ENCODE measurements at regions not wholly inside any gene's neighbourhood (a gene's known extent, or its start where the extent isn't known, plus 50 kb on each side); places are given as distances from the start of the nearest gene placed in this dataset.

DNA sequence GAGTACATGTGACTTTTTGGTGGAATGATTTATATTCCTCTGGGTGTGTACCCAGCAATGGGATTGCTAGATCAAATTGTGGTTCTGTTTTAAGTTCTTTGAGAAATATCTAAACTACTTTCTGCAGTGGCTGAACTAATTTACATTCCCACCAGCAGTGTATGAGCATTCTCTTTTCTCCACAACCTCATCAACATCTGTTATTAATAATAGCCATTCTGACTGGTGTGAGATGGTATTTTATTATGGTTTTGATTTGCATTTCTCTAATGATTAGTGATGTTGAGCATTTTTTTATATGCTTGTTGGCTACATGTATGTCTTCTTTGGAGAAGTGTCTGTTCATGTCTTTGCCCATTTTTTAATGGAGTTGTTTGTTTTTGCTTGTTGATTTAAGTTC, 267.4 kb upstream of the NT5C1B start:
- Mint-ChIP-seq H3K27me3 (no peaks in the 10 kb centered on the region), H3K4me3 (no peak overlapping the region), H3K4me1 (ENCODE audit: low read depth) (no peaks in the 10 kb centered on the region), H3K36me3 (ENCODE audit: low read depth) (no peaks in the 10 kb centered on the region), H3K9me3 (peaks cover 21% of the 10 kb centered on the region), H3K27ac (no peak overlapping the region)
- intact Hi-C loops (cut with micrococcal nuclease), result no loop called here

DNA sequence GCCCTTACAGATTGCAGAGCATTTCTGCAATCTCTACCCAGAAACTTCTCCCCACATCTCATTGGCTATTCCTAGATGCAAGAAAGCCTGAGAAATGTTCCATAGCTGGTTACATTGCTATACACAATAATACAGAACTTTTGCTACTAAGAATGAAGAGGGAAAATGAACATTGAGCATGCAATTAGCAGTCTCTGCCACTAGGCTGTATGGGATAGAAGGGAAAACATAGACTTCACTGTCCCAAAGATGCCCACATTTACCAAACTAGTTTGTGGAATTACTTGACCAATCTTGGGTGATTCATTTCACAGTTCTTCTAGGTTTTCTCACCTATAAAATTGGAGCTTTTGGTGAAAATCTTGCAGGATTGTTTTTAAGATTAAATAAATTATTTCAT, 265.7 kb upstream of the NT5C1B start:
- H3K27me3 Mint-ChIP-seq, result no peaks in the 10 kb centered on the region
- intact Hi-C loops (cut with micrococcal nuclease), result no loop called here
- H3K4me3 Mint-ChIP-seq, result no peak overlapping the region
- no peak overlapping the region for H3K27ac Mint-ChIP-seq
- H3K36me3 Mint-ChIP-seq (ENCODE audit: low read depth), result no peaks in the 10 kb centered on the region
- H3K4me1 Mint-ChIP-seq (ENCODE audit: low read depth), result no peaks in the 10 kb centered on the region
- H3K9me3 Mint-ChIP-seq, result peaks cover 4% of the 10 kb centered on the region

DNA sequence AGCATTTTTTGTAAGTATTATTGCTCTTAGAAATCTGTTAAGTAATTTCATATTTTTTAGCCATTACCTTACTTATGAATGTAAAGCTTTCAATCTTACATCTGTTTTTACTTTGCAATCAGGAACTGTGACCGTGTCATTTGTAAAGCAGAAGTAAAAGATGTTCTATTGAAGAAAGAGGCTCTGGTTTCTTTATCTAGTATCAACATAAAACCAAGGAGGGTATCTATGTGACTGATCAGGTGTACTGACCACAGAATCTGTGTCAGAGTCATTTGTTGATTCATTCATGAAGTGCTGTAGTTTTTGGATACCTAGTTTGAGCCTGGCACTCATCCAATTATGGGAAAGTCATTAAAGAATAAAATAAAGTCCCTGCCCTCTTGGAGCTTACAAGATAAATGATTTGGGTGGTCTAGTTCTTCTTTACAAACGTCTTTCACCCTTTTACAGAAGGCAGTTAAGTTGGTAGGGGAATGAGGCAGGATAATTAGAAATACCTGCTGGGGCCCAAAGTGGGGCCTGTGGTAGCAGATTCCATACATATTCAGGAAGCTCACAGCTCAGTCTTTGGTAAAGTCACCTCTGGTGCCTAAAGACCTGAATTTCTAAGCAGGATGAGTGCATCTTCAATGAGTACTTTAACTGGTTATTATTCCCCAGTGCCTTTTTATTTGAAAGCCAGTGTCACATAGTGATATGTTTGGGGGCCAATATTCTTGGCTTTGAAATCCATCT, 260.6 kb upstream of the NT5C1B start:
- Mint-ChIP-seq H3K4me3 (no peak overlapping the region), H3K27ac (no peak overlapping the region), H3K36me3 (ENCODE audit: low read depth) (no peaks in the 10 kb centered on the region)

DNA sequence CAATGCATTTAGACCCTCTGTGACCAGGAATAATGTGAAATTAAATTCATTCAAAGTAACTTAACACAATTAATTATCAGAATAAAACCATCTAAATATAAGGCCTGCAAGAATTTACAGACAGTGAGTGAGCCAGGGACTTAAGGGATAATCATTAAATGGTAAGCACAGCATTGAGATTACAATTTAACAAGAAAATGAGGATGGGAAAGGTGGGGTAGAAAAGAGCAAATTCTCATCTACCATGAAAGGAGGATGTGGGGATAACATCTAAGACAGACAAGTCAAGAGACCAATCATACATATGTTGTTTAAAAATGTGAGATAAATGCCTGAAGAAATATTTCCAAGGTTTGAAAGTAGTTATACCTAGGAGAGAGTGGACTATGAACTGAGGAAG, 259.3 kb upstream of the NT5C1B start:
- no peaks in the 10 kb centered on the region for H3K36me3 Mint-ChIP-seq (ENCODE audit: low read depth)
- H3K27me3 Mint-ChIP-seq, result no peaks in the 10 kb centered on the region
- H3K4me3 Mint-ChIP-seq, result no peak overlapping the region
- intact Hi-C loops (cut with micrococcal nuclease), result no loop called here
- no peaks in the 10 kb centered on the region for H3K4me1 Mint-ChIP-seq (ENCODE audit: low read depth)
- H3K9me3 Mint-ChIP-seq, result peaks cover 14% of the 10 kb centered on the region
- H3K27ac Mint-ChIP-seq, result no peak overlapping the region

More for the DNA sequence above, 260.6 kb upstream of the NT5C1B start:
- H3K9me3 Mint-ChIP-seq, result peaks cover under 1% of the 10 kb centered on the region
- H3K27me3 Mint-ChIP-seq, result no peaks in the 10 kb centered on the region
- no peaks in the 10 kb centered on the region for H3K4me1 Mint-ChIP-seq (ENCODE audit: low read depth)
- intact Hi-C loops (cut with micrococcal nuclease), result no loop called here

DNA sequence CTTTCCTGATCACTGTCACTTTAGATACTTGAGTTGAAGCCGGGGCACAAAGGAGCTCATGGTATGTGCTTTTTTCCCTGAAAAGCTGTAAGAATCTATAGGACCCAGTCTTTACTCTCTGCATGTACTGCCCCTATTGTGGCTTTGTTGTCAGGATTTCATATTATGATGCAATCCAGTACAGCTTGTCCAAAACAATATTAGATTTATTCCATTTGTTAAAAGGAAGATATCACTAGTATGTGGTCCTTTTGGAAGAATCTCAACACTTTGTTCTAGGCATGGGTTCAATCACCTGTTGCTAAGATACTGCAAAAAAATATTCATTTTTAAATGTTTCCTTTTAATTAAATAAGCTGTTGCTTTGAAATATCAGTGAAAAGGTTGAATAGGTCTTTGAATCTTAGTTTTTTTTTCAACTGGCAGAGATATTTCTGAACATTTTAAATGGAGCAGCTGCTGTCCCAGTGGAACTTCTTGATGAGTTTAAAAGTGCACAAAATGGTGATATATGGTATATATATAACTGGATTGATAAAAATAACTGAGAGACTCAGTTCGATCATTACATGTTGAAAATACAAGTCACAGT, 256.6 kb upstream of the NT5C1B start:
- Mint-ChIP-seq H3K9me3 (peaks cover 21% of the 10 kb centered on the region), H3K27ac (no peak overlapping the region), H3K4me3 (no peak overlapping the region), H3K36me3 (ENCODE audit: low read depth) (no peaks in the 10 kb centered on the region), H3K4me1 (ENCODE audit: low read depth) (no peaks in the 10 kb centered on the region), H3K27me3 (no peaks in the 10 kb centered on the region)
- intact Hi-C loops (cut with micrococcal nuclease), result no loop called here

DNA sequence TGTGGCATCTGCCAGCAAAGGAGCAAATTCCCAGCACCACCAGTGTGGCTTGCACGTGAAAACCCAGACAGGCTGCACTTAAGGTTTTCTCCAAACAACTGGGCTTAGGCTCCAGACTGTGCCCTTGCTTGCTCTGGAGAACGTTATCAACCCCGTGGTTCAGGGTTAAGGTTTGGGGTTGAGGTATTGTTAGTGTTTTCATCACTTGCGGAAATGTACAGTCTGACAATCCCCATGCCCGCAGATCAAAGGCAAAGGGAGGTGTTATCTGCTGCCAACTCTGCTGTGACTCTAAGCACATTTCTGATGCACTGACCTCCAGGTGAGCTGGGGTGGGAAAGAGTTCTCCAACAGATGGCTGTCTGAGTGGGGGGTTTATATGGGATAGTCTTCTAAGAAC, 253.5 kb upstream of the NT5C1B start:
- no peak overlapping the region for H3K27ac Mint-ChIP-seq
- H3K4me3 Mint-ChIP-seq, result no peak overlapping the region
- H3K4me1 Mint-ChIP-seq (ENCODE audit: low read depth), result no peaks in the 10 kb centered on the region
- no peaks in the 10 kb centered on the region for H3K27me3 Mint-ChIP-seq
- intact Hi-C loops (cut with micrococcal nuclease), result no loop called here
- peaks cover 21% of the 10 kb centered on the region for H3K9me3 Mint-ChIP-seq
- H3K36me3 Mint-ChIP-seq (ENCODE audit: low read depth), result no peaks in the 10 kb centered on the region

DNA sequence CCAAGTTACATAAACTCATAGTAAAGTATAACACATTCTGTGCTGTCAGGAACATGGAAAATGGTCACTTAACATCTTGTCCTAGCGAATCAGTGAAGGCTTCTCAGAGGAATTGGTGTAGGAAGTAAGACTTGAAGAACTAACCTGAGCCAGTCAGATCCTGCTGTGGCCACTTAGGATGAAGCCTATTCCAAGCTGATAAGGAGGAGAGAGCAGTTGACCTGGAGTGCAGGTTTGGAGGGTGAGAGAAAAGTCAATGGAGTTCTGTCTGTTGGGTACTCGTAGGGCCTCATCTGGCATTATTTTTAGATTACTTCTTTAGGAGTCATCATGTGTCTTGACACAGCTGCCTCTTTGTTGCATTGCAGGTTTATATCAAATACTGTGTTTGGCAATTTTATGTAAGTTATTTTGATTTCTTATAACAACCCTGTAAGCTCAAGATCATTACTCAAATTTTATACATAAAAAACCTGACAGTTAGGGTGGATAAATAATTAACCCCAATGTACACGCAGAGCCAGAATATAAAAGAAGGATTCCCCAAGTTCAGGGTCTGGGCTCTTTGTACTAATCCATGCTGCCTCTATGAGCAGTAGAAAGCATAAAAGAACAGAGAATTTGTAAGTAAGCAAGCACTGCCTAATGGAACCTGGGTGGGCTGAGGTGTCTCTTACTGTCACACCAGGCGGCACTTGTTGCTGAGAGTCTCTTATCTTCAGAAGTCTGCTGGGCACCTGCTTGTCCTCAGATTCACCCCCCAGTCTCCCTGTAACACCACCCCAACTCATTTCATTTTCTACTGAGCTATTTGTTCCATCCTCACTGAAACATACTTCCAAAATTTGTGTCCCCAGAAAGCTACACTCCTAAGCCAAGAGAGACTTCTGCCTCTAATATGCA, 252.1 kb upstream of the NT5C1B start:
- H3K27me3 Mint-ChIP-seq, result no peaks in the 10 kb centered on the region
- intact Hi-C loops (cut with micrococcal nuclease), result no loop called here
- H3K4me3 Mint-ChIP-seq, result no peak overlapping the region
- no peaks in the 10 kb centered on the region for H3K36me3 Mint-ChIP-seq (ENCODE audit: low read depth)
- H3K4me1 Mint-ChIP-seq (ENCODE audit: low read depth), result no peaks in the 10 kb centered on the region
- H3K9me3 Mint-ChIP-seq, result peaks cover 21% of the 10 kb centered on the region
- no peak overlapping the region for H3K27ac Mint-ChIP-seq

DNA sequence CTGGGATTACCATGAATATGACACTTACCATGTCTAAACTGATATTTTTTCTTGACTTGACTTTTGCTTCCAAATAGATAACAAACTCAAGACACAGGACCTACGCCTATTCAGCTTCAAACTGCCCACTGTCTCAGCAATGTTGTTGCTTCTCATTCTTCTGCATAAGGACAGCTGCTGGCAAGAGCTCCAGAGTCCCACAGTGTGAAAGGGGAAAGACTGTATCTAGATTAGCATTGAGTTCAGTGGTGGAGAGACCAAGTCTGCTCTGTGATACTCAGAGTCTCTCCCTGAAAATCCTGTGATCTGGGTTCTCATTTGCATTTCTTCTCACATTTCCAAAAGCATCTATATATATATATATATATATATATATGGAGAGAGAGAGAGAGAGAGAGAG, 247.9 kb upstream of the NT5C1B start:
- H3K27ac Mint-ChIP-seq, result no peak overlapping the region
- intact Hi-C loops (cut with micrococcal nuclease), result no loop called here
- H3K27me3 Mint-ChIP-seq, result no peaks in the 10 kb centered on the region

DNA sequence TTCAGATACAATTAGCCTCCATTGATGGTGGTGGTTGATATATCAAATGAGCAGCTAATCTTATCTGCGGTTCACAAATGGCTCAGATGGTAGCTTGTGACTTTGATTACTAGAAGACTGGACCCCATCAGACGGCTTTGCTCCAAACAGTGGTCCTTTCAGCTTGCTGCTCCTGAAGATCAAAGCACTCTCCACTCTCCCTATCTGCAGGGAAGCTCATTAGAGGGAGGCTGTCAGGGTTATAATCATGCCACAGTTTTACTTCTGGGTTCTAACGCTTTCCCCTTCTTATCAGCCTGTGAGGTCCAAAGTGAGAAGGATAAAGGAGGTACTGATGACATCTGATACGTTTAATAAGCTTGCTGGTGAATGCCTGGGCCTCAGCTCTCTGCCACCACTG, 247.1 kb upstream of the NT5C1B start:
- Mint-ChIP-seq H3K27ac (no peak overlapping the region), H3K36me3 (ENCODE audit: low read depth) (no peaks in the 10 kb centered on the region), H3K4me3 (no peak overlapping the region), H3K9me3 (peaks cover 9% of the 10 kb centered on the region), H3K27me3 (no peaks in the 10 kb centered on the region), H3K4me1 (ENCODE audit: low read depth) (no peaks in the 10 kb centered on the region)
- intact Hi-C loops (cut with micrococcal nuclease), result no loop called here

More for the DNA sequence above, 247.9 kb upstream of the NT5C1B start:
- H3K36me3 Mint-ChIP-seq (ENCODE audit: low read depth), result no peaks in the 10 kb centered on the region
- no peak overlapping the region for H3K4me3 Mint-ChIP-seq
- H3K9me3 Mint-ChIP-seq, result peaks cover 9% of the 10 kb centered on the region
- H3K4me1 Mint-ChIP-seq (ENCODE audit: low read depth), result no peaks in the 10 kb centered on the region

DNA sequence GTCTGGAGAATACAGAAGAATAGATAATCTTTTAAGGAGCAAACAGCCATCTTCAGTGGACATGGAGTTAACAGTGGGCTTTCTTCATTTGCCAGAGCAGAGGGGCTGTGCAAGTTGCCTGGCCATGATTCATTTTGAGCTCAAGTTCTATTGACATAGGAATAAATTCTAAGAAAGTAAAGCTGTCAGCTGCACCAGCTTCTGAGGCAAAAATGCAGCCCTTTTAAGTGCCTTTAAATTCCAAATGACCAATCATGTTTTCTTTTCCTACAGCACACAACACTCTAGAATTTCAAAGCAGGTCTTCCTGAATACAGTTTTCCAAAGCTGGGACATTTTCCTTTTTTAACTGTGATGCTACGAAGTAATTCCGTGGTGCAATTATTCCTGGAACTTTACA, 246.4 kb upstream of the NT5C1B start:
- Mint-ChIP-seq H3K4me3 (no peak overlapping the region), H3K27me3 (no peaks in the 10 kb centered on the region), H3K9me3 (peaks cover 9% of the 10 kb centered on the region), H3K36me3 (ENCODE audit: low read depth) (no peaks in the 10 kb centered on the region), H3K4me1 (ENCODE audit: low read depth) (no peaks in the 10 kb centered on the region), H3K27ac (no peak overlapping the region)
- intact Hi-C loops (cut with micrococcal nuclease), result no loop called here

DNA sequence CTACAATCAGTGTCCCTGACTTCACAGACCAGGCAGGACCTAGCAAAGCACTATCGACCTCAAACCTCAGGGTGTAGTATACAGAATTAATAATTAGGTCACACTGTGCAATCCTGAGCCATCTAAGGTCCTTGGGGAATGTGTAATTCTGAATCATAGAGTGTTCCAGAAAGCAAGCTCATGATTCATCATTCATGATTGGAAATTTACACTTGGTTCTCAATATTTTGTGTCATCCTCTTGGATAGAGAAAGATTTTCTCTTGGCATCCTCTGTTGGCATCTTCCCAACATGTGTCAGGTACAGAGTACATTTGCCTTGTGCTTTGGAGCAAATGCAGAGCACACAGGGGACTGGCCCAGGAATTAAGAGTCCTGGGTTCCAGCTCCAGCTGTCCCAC, 245.0 kb upstream of the NT5C1B start:
- H3K27ac Mint-ChIP-seq, result no peak overlapping the region
- H3K36me3 Mint-ChIP-seq (ENCODE audit: low read depth), result no peaks in the 10 kb centered on the region
- intact Hi-C loops (cut with micrococcal nuclease), result no loop called here
- H3K9me3 Mint-ChIP-seq, result peaks cover 9% of the 10 kb centered on the region
- no peaks in the 10 kb centered on the region for H3K27me3 Mint-ChIP-seq
- no peaks in the 10 kb centered on the region for H3K4me1 Mint-ChIP-seq (ENCODE audit: low read depth)
- no peak overlapping the region for H3K4me3 Mint-ChIP-seq

DNA sequence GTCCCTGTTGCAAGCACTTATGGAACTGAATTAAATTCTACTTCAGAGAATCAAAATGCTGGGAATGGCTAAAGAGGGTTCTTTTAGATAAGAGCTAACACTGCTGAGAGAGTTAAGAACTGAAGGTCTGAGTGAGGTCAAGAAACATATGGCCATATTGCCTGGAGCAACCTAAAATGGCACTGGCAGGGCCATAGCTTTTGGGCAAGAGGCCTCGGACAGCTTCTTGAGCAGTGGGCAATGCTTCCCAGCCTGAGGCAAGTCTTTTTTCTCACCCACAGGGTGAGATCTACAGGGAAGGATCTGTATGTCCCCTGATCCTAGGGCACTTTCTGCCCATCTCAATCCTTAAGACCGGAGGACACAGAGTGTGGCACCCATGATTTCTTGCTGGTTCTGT, 244.6 kb upstream of the NT5C1B start:
- intact Hi-C loops (cut with micrococcal nuclease), result no loop called here
- Mint-ChIP-seq H3K27ac (no peak overlapping the region), H3K4me3 (no peak overlapping the region), H3K27me3 (no peaks in the 10 kb centered on the region), H3K36me3 (ENCODE audit: low read depth) (no peaks in the 10 kb centered on the region), H3K4me1 (ENCODE audit: low read depth) (no peaks in the 10 kb centered on the region), H3K9me3 (peaks cover 9% of the 10 kb centered on the region)

DNA sequence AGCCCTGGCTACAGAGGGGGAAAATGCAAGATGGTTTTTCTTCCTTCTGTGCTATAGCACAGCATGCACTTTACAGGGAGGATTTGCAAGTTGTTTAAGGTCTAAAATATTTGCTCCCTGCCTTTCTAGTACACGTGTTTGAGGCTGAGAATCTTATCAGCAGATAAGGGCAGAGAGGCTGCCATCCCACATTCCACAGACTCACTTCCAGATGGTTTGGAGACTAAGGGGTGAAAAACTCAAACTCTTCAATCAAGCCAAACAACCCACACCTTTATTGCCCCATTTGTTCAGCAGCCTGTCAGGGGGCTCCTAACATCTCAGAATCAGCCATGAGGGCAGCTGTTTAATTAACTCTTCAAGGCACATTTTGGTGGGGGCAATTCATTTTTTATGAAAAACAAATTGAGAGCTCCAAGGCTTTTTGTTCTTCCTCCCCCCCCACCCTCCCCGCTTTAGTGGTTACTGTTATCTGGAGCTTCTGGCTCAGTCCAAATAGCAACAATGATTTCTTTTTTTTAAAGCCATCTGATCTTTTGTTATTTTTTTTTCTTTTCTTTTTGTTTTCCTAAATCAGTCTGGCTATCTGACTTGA, 242.6 kb upstream of the NT5C1B start:
- Mint-ChIP-seq H3K9me3 (peaks cover 19% of the 10 kb centered on the region), H3K36me3 (ENCODE audit: low read depth) (no peaks in the 10 kb centered on the region), H3K27me3 (no peaks in the 10 kb centered on the region), H3K4me1 (ENCODE audit: low read depth) (no peaks in the 10 kb centered on the region), H3K4me3 (no peak overlapping the region), H3K27ac (no peak overlapping the region)
- intact Hi-C loops (cut with micrococcal nuclease), result no loop called here

DNA sequence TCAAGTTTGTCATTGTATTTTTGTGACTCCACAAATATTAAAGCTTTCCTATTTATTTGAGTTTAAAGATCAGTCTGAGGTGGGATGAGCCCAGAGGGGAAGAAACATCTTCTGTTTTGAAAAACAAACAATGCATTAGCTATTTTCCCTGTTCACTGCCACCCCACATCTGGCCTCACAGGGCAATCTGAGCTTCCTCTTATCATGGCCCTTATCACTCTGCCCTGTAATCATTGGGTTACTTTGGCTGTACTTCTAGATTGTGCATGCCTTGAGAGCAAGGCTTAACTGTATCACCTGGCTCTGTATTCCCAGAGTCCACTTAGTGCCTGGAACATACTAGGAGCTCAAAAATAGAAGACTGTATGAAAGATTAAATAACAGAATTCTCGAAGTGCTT, 241.6 kb upstream of the NT5C1B start:
- Mint-ChIP-seq H3K4me1 (ENCODE audit: low read depth) (no peaks in the 10 kb centered on the region), H3K36me3 (ENCODE audit: low read depth) (no peaks in the 10 kb centered on the region), H3K27ac (no peak overlapping the region), H3K4me3 (no peak overlapping the region), H3K9me3 (peaks cover 29% of the 10 kb centered on the region), H3K27me3 (no peaks in the 10 kb centered on the region)
- intact Hi-C loops (cut with micrococcal nuclease), result no loop called here

Data from dendritic cell treated with granulocyte-macrophage colony-stimulating factor and Interleukin-4, amounts not matched to agents 40 ng/mL and 50 ng/mL, for 4 days (primary cell).